Colonic mucosa (tissue), 4 donors: ENCODE measurements at regions not wholly inside any gene's neighbourhood (a gene's known extent, or its start where the extent isn't known, plus 50 kb on each side); places are given as distances from the start of the nearest gene placed in this dataset.

Source experiments
- DNase-seq: peaks from one replicate; pipeline ENCODE4 v3.0.0-alpha.2; 2020
- H3K27ac ChIP-seq: fragments of 200-600 bp; one replicate; pipeline ENCODE4 v1.8.0; 2021
- H3K27me3 ChIP-seq: fragments of 200-600 bp; one replicate; pipeline ENCODE4 v1.8.0; 2021
- H3K36me3 ChIP-seq: fragments of 200-600 bp; one replicate; pipeline ENCODE4 v1.8.0; 2021
- H3K4me1 ChIP-seq: fragments of 200-600 bp; one replicate; pipeline ENCODE4 v1.8.0; 2021; ENCODE audit warnings: mild to moderate bottlenecking
- H3K4me3 ChIP-seq: fragments of 200-600 bp; one replicate; pipeline ENCODE4 v1.8.0; 2021
- H3K9ac ChIP-seq, 2 donors: one replicate each; pipeline ENCODE4 v1.7.0; 2013; ENCODE audit warnings: control low read depth in 2 of 2, low read depth in 2 of 2, low read length in 2 of 2
- H3K9me3 ChIP-seq: fragments of 200-600 bp; one replicate; pipeline ENCODE4 v1.8.0; 2021
- intact Hi-C: fragments of 100-400 bp; cut with DNase I; formaldehyde crosslinking; loops from one replicate; pipeline ENCODE4 v1.14.1; 2022
- TF ChIP-seq, protein P1 (sequence below): fragments of 200-600 bp; IDR thresholded peaks from one replicate; pipeline ENCODE4 v1.8.0; 2022; ENCODE audit warnings: antibody characterized with exemption, mild to moderate bottlenecking
- donor health status: healthy.
- donor health status: DM: no; HTN: no; CAD: no.
- donor health status: DM: no; HTN: no; CAD: no.

DNA sequence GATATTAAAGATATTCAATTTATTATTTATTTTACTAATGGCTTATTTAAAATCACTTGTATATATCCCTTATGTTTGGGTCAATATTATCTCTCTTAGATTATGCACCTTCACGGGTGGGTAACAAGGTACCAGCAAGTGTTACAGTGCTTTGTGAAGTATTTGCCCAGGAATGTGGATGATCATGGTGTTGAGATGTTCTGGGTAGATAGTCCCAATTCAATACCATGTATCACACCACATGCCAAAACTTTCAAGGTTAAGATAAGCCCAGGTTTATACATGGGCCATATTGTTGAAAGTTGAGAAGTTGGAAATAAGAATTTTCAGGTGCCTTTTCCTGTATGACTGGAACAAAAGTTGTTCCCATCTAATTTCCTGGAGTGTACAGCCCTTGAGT, 131.3 kb upstream of the RASSF8 start:
- H3K27ac ChIP-seq = no peak overlapping the region
- intact Hi-C loops = no loop called here
- no peak overlapping the region for H3K9ac ChIP-seq
- TF ChIP-seq, protein P1, sequence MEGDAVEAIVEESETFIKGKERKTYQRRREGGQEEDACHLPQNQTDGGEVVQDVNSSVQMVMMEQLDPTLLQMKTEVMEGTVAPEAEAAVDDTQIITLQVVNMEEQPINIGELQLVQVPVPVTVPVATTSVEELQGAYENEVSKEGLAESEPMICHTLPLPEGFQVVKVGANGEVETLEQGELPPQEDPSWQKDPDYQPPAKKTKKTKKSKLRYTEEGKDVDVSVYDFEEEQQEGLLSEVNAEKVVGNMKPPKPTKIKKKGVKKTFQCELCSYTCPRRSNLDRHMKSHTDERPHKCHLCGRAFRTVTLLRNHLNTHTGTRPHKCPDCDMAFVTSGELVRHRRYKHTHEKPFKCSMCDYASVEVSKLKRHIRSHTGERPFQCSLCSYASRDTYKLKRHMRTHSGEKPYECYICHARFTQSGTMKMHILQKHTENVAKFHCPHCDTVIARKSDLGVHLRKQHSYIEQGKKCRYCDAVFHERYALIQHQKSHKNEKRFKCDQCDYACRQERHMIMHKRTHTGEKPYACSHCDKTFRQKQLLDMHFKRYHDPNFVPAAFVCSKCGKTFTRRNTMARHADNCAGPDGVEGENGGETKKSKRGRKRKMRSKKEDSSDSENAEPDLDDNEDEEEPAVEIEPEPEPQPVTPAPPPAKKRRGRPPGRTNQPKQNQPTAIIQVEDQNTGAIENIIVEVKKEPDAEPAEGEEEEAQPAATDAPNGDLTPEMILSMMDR = no peak
- H3K27me3 ChIP-seq = no peaks in the 10 kb centered on the region
- no peaks in the 10 kb centered on the region for H3K9me3 ChIP-seq
- no peaks in the 10 kb centered on the region for H3K36me3 ChIP-seq
- no peak overlapping the region for H3K4me3 ChIP-seq
- no peak for DNase-seq
- no peaks in the 10 kb centered on the region for H3K4me1 ChIP-seq

DNA sequence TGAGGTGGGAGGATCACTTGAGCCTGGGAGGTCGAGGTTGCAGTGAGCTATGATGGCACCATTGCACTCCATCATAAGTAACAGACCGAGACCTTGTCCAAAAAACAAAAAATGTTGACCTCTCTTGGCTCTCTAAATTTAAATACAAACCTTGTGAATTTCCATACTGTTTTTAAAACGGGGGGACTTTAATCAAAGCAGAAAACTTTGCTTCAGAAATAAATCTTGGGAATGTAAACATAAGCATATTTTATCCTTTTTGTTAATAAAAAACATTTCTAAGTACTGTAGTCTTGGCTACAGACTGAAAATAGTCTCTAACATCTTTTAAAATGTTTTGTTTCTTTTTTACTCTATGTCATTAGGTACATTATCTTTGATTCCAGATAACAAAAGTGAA, 130.7 kb upstream of the RASSF8 start:
- Histone ChIP-seq H3K27me3 (no peaks in the 10 kb centered on the region), H3K4me1 (no peaks in the 10 kb centered on the region), H3K27ac (no peak overlapping the region), H3K9ac (no peak overlapping the region), H3K9me3 (no peaks in the 10 kb centered on the region), H3K4me3 (no peak overlapping the region), H3K36me3 (no peaks in the 10 kb centered on the region)
- DNase-seq = no peak
- TF ChIP-seq, protein P1 = no peak
- intact Hi-C loops = no loop called here

DNA sequence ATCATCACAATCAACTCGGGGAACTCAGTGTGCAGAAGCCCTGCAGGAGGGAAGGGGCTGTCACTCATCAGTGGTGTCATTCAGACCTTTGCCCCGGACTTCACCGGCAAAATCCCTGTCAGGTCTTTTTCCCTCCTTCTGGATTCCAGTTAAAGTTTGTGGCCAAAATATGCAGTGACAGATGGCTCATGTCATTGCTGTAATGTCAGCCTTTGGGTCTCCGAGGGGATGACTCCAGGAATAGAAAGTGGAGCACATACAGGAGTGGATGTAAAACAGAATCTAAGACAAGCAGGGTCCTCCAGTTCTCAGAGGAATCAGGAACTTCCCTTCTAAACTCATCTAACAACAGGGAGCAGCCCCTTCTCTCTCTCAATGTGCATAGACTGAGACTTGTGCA, 130.3 kb upstream of the RASSF8 start:
- Histone ChIP-seq H3K27me3 (no peaks in the 10 kb centered on the region), H3K4me3 (no peak overlapping the region), H3K27ac (no peak overlapping the region), H3K36me3 (no peaks in the 10 kb centered on the region), H3K4me1 (no peaks in the 10 kb centered on the region), H3K9ac (no peak overlapping the region), H3K9me3 (no peaks in the 10 kb centered on the region)
- DNase-seq = no peak
- intact Hi-C loops = no loop called here
- TF ChIP-seq, protein P1 = no peak

DNA sequence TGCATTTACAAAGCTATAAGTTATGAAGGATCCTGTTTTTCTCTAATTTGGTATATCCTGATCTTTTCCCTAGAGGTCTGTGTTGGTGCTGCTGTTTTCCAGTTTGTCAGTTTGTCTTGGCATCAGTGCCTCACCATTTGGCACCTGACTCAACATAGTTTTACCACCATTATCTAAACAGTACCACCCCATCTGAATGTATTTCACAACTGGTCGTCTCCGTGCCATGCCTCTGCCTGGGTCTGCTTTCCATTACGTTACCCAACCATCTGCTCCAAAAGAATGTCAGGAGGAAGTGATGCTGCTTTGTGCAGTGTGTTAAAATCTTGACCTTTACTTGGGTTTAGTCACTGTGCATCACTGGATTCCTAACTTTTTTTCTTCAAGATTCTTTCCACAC, 129.3 kb upstream of the RASSF8 start:
- Histone ChIP-seq H3K9me3 (no peaks in the 10 kb centered on the region), H3K27me3 (no peaks in the 10 kb centered on the region), H3K27ac (no peak overlapping the region), H3K9ac (no peak overlapping the region), H3K36me3 (no peaks in the 10 kb centered on the region), H3K4me3 (no peak overlapping the region), H3K4me1 (no peaks in the 10 kb centered on the region)
- DNase-seq = no peak
- intact Hi-C loops = no loop called here
- TF ChIP-seq, protein P1 = no peak

DNA sequence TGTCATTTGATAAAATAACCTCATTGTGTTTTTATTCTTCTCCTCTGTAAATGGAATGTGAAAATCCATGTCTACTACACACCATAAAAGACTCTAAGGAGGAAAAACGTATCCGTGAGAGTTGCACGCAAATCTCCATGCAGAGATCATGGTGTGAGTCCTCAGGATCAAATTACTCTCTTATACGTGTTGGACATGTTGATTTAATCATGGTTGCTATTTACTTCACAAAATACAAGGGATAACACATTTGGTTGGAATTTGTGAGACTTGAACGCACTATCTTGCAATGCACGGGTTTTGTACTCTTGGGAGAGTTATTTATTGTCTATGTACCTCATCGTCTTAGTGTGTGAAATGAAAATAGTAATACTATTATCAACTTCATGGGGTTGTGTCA, 128.0 kb upstream of the RASSF8 start:
- no peak overlapping the region for H3K9ac ChIP-seq
- no peaks in the 10 kb centered on the region for H3K36me3 ChIP-seq
- H3K27ac ChIP-seq = no peak overlapping the region
- no peaks in the 10 kb centered on the region for H3K27me3 ChIP-seq
- intact Hi-C loops = no loop called here
- TF ChIP-seq, protein P1 = no peak
- no peaks in the 10 kb centered on the region for H3K9me3 ChIP-seq
- no peaks in the 10 kb centered on the region for H3K4me1 ChIP-seq
- DNase-seq = no peak
- H3K4me3 ChIP-seq = no peak overlapping the region

DNA sequence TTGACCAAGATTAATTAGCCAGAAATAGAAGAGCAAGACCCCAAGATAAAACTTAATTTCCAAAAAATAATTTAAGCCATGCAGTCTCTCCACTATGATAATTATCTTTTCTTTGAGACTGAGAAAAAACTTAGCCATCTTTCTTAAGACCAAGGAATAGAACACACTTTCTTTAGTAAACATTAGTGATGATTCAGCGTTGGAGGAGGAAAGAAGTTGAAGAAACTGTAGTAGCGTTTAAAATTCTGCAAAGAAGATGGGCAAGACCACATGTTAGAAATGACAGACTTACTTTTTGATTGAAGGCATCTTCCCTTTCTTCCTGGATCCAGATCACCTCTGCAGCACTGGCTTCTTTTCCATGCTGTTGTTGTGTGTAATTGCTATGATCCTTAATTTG, 124.8 kb upstream of the RASSF8 start:
- no peak overlapping the region for H3K9ac ChIP-seq
- H3K27me3 ChIP-seq = no peaks in the 10 kb centered on the region
- no peaks in the 10 kb centered on the region for H3K4me1 ChIP-seq
- no peaks in the 10 kb centered on the region for H3K36me3 ChIP-seq
- H3K27ac ChIP-seq = no peak overlapping the region
- no peak for DNase-seq
- H3K4me3 ChIP-seq = no peak overlapping the region
- no peaks in the 10 kb centered on the region for H3K9me3 ChIP-seq
- TF ChIP-seq, protein P1 = no peak
- intact Hi-C loops = no loop called here
